NCI-H748 (cell line): ENCODE measurements at regions not wholly inside any gene's neighbourhood (a gene's known extent, or its start where the extent isn't known, plus 50 kb on each side); places are given as distances from the start of the nearest gene placed in this dataset.

ENCODE experiments used
- DNase-seq: peaks from one replicate; lab custom pipeline; 2025; ENCODE audit not compliant: unreplicated experiment; lab: John Stamatoyannopoulos, UW

DNA sequence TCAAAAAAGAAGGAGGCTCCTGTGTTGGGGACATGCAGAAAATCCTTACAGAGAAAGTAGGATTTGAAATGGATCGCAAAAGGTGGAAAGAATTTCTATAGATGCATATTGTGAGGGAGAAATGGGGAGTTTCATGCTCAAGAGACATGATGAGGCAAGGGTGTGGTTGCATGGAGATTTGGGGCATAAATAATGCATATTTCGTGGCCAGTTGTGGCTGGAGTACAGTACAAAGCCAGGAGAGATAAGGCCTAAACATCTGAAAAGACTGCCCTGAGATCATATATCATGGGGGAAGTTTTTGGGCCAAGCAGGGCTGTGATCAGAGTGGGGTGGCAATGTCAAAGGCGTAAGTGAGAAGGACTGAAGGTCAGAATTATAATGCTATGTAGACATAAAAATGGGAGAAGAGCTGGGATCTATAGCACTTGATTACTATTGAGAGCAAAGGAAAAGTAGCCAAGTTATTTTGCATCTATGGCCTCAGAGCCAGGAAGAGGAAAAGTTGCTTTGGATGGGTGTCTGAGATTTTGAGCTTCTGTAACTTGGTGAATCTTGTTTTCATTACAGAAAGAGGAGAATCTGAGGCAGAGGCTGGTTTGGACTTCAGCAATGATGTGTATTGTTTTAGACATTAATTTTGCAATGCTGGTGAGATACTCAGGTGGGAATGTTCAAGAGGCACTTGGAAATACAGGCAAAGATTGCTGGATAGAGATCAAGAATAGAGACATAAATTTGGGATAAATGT lies 166.6 kb downstream of the INHBA start:
- no peak for DNase-seq

DNA sequence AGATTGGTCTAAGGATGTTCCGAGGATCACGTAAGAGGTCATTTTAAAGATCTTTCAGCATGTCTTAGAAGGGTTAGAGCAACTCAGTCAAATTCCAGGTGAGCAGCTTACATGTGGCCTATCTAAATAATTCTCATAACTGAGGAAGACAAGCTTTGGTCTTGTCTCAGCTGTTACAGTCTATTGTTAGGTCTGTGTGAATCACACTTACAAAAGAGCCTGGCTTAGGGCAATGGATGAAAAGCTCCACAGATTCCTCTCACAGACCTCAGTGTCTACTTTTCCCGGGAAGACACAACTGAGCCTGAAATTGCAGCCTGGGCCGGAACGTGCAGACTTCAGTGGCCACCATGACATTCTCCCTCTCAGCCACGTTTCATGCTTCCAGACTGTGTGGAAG lies 173.1 kb downstream of the INHBA start:
- no peak for DNase-seq

DNA sequence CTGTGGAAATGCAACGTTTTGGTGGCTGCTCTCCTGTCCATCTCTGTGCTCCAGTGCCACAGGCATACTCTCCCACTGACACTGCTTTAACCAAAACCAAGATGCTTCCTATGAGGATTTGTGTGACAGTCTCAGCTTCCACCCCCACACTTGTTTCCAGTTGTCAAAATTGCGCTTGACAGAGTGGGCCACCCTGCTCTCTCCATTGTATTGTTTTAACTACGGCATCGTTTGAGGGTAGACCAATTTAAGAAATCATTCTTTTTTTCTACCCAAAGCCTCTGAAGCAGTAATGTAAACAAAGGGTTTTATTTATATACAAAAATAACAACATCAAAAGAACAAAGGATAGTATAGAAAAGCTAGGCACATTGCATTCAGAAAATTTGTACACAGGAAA lies 178.0 kb downstream of the INHBA start:
- no peak for DNase-seq

DNA sequence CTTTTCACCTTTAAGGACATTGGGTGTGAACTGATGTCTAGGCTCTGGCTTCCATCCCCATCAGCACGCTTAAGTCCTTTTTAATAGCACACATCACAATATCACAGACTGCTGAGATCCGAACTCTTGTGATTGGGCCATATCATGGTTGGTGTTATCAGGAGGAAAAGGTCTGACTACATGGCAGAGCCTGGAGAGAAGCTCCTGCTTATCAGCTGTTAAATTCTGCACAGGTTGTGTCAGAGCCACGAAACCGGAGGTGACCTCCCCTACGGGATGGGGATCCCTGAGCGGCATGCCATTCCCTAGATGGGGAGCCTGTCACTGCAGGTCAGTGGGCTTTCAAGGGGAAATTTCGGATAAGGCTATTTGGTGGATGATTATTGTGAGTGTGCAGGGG lies 182.4 kb downstream of the INHBA start:
- DNase-seq = no peak

DNA sequence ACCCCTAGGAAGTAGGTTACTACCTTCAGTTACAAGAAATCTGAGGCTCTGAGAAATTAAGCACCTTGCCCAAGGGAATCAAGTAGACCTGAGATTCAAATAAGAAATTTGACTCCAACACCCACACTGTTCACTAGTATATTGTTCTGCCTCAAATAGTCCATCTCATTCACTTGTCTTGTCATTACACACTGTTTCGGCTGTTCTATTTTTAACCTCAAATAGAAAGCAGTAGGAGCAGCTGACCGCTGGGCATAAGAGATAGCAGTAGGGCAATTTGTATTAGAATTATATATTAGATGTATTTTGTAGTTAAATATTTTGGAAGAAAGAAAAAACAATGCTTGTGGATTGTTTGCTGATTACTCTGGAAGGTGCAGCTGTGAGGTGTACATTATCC lies 185.1 kb downstream of the INHBA start:
- no peak for DNase-seq

DNA sequence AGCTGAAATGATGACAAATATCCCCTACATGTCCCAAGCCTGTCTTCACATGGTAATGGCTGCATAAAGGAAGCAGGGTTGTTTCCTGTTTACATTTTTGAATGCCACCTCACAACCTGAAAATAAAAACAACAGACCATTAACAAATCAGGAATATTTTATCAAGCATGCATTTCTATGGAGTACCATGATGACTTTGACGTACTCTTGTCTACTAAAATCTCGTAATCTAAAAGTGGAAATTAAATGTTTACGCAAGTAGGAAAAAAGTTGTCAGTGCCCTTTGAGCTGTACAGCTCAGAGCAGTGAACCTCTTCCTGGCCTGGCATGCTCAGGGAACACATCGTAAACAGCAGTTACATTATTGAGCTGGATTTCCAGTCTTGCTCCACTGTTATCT lies 194.1 kb downstream of the INHBA start:
- no peak for DNase-seq

- no peak for DNase-seq
These were observed 195.1 kb downstream of the INHBA start for GRCh38 chr7:41507686-41508268.

DNA sequence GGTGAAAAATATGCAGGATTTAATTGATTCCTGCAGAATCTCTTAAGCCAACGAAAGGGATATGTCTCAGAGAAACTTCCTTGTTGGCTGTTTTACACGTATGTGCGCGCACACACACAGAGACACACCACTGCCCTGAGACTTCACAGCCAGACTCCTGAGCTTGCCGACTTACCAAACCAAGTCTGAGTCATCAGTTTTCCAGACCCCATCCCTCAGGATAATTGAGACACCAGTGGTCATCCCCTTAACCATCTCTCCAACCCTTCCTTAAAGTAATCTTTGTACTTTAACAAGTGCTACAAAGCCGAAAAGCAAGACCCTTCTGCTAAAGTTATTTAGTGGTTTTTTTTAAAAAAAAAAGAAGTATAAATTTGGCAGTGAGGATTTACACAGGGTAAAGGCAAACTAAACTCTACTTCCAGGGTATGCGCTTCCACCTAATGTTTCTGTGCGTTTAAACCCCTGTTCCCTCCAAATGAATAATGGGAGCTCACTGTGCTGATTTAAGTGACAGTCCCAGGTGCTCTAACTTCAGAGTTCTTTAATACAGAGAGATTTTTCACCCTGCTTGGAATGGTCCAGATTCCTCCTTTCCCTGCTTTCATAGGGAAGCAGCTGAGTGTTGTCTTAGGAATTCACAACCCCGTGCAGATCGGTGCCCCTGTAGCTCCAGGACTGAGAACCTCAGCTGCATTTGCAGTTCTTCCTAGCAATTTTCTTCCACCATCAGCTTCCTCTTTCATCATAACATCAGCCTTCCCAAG lies 198.5 kb downstream of the INHBA start:
- no peak for DNase-seq

DNA sequence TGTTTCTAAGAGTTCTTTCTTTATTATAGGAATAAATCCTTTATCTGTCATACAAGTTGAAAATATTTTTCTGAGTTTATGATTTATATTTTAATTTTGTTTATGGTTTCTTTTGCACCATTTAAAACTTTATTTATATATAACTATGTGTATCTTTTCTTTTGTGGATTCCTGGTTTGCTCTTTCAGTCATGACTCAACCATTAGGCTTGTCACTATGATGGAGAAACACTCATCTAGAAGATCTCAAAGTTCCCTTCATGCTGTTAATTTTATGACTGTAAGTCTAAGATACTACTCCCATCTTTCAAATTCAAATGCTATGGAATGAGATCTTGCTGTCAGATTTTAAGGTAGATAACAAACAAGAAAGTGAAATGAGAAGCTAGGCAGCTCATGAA lies 199.5 kb downstream of the INHBA start:
- DNase-seq = no peak

GRCh38 chr7:41501466-41501865 lies 201.4 kb downstream of the INHBA start:
- DNase-seq = no peak

- DNase-seq = no peak
These were observed 201.9 kb downstream of the INHBA start for GRCh38 chr7:41501006-41501405.

DNA sequence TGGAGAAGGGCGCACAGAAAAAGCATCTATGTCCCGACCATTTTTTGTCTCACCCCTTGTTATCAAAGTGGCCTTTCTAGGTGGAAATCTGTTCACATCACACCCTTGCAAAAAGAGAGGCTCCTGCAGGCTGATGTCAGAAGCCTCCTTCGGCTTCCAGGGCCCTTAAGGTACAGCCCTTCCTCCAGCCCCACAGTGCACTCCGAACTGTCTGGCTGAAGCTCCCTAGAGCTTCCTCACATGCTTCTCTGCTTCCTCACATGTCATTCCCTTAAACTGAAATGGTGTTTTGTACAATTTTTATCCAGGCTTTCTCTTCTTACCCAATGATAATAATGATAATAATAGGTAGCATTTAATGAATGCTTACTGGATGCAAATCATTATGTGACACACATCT lies 210.3 kb downstream of the INHBA start:
- DNase-seq = no peak

DNA sequence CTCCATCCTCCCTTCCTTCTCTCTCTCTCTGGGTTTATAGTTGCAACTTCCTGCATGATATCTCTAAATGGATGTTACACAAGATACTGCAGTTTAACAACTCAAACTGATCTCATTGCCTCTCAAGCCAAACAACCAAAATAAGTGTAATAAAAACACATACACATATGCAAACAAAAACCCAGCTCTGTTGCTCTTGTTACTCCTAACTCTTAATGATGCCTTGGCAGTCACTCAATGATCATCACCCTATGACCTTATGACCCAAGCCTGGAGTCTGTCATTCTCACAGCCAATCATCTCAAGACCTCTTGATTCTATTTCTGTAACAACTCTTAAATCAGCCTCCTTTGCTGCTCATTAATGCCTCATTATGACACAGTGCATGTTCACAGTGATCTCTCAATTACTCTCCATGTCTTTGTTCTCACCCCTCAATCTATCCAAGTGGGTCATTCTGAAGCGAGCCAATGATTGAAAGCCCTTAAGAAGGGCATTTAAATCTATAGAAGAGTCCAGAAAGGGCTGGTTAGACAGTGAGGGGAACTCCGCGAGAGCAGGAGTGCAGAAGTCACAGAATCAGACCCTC lies 210.9 kb downstream of the INHBA start:
- DNase-seq = no peak

DNA sequence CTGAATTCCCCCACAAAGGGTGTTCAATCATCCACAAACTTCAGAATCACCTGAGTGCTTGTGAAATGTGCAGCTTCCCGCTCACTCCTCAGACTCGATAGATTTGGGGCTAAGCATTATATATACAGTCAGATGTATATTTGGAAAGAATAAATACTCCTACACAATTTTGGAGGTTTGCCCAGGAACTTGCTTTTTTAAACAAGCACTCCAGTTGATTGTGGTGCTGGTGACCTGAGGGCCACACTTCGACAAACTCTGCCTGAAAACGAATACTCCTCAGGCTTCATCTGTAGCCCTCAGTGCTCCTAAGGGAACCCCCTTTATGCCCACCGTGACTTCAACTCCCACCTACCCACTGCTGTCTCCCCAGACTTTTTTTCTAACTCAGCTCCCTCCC lies 211.6 kb downstream of the INHBA start:
- DNase-seq = no peak

DNA sequence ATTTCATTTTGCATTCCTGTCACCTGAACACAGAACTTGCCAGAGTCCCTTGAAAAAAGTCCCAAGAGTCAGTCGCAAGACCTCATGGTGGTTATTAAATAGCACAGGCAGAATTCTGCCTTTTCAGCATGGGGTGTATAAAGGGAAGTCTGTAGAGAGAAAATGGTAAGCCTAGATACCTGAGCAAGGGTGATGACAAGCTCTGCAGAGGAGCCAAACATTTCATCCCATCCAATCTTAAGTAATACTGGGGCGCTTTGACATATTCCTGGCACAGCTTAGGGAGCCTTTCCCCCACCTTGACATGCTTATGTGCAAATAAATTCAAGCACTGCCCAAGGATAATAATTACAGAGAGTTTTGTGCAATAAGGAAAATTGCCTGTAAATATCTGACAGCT lies 213.0 kb downstream of the INHBA start:
- DNase-seq = no peak

- DNase-seq = no peak
These were observed 215.5 kb downstream of the INHBA start for GRCh38 chr7:41487229-41487940.

DNA sequence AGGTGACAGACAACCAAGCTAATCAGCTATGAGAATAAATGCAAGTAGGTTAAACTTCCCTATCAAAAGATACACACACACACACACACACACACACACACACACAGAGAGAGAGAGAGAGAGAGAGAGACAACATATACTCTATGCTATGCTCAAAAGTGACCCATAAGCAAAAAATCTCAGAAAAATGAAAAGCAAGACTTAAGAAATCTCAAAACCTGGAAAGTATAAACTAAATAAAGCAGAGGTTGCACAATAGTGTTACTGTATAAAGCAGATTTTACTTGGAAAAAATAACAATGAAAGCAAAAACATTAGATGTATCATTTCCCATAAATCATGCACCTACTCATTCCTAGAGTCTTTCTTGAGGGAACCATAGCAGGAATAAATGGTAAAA lies 221.5 kb downstream of the INHBA start:
- DNase-seq = no peak

- no peak for DNase-seq
These were observed 224.7 kb downstream of the INHBA start for GRCh38 chr7:41478187-41478586.

DNA sequence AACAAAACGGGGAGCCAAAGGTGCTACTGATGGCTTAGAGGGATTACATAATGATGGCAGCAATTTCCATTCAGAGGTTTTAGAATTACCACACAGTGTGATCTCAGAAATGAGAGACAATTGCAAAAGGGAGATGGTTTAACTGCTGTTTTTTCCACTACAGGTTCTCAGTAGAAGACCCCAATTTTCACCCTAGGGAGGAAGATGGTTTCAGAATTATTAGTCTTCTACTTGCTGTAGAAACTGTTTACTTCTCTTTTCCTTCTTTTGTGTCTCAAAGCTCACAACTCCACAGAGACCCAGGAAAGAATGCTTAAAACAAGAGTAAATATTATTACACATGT lies 226.5 kb downstream of the INHBA start:
- no peak for DNase-seq

- no peak for DNase-seq
These were observed 227.0 kb downstream of the INHBA start for GRCh38 chr7:41475801-41476459.
